K562 (cell line): ENCODE measurements at regions not wholly inside any gene's neighbourhood (a gene's known extent, or its start where the extent isn't known, plus 50 kb on each side); places are given as distances from the start of the nearest gene placed in this dataset.

Experiments used
- ATAC-seq: fragments of 200-7000 bp; cut with Tn5 transposase; 3 replicates; pipeline ENCODE4 v1.9.1; 2020; ENCODE audit warnings: moderate library complexity
- BruUV-seq: library from RNA; stranded (reverse); fragments of 400-500 nt; replicated peaks from 2 replicates; lab custom pipeline; 2021; lab: Mats Ljungman, UMichigan
- CTCF ChIA-PET: fragments of 300-600 bp; formaldehyde crosslinking; extraction: SDS; loops from one replicate; lab custom pipeline; 2021; ENCODE audit warnings: low intra/inter-chr PET ratio; lab: Yijun Ruan, JAX
- POLR2A ChIA-PET: fragments of 300-600, 350-650 bp; sonication (Branson Sonifier 250); formaldehyde crosslinking; extraction: SDS; loops from one replicate; lab custom pipeline; 2021; ENCODE audit warnings: antibody characterized with exemption, inconsistent platforms; lab: Yijun Ruan, JAX
- DNase-seq, 4 experiments: peaks; one replicate each; pipeline versions ENCODE4 v3.0.0 to v3.0.0-alpha.2; 2011 to 2018; ENCODE audit warnings: low spot score in 3 of 4, mixed read lengths in 3 of 4; ENCODE audit errors: extremely low read depth in 1 of 4
- FAIRE-seq: peaks from 2 replicates; lab custom pipeline; 2011; peaks lifted over from hg19 to GRCh38; lab: Jason Lieb, UNC
- H2AFZ ChIP-seq: 2 replicates; pipeline ENCODE4 v1.6.0; 2011; ENCODE audit warnings: low read depth, low read length, control low read depth, inconsistent platforms
- H3K27ac ChIP-seq: fragments of 200-600 bp; 3 replicates; pipeline ENCODE4 v1.8.0; 2011; ENCODE audit warnings: low read depth, mild to moderate bottlenecking, control low read depth, inconsistent platforms, low read length, moderate library complexity, mixed read lengths; ENCODE audit errors: extremely low read depth
- H3K27me3 ChIP-seq, 2 experiments: fragments of 300-600 bp in 1 of 2; 2 replicates in 1 of 2; 3 replicates in 1 of 2; pipeline versions ENCODE4 v1.6.0 to v1.8.0; 2011; ENCODE audit warnings: inconsistent platforms in 2 of 2, low read length in 2 of 2, mild to moderate bottlenecking in 1 of 2, mixed read lengths in 1 of 2, moderate library complexity in 1 of 2; ENCODE audit not compliant: control insufficient read depth in 2 of 2, insufficient read depth in 2 of 2
- H3K36me3 ChIP-seq: fragments of 300-600 bp; 3 replicates; pipeline ENCODE4 v1.8.0; 2011; ENCODE audit warnings: mild to moderate bottlenecking, low read length, inconsistent platforms; ENCODE audit not compliant: control insufficient read depth, insufficient read depth
- H3K4me1 ChIP-seq, 2 experiments: fragments of 200-600 bp in 1 of 2; replicated peaks in 1 of 2; 2 replicates in 1 of 2; 3 replicates in 1 of 2; pipeline versions ENCODE4 v1.5.1 to v1.8.0; 2011; ENCODE audit warnings: inconsistent platforms in 2 of 2, low read length in 2 of 2, mild to moderate bottlenecking in 1 of 2, mixed read lengths in 1 of 2, moderate library complexity in 1 of 2; ENCODE audit not compliant: control insufficient read depth in 2 of 2, insufficient read depth in 2 of 2
- H3K4me2 ChIP-seq: 2 replicates; pipeline ENCODE4 v1.6.1; 2011; ENCODE audit warnings: low read length, control low read depth, inconsistent platforms, mixed read lengths; ENCODE audit not compliant: insufficient read depth
- H3K4me3 ChIP-seq: fragments of 200-600 bp; sonication (generic), shearing (Covaris generic); 2 replicates; pipeline ENCODE4 v1.5.1; 2016; ENCODE audit warnings: control low read depth, inconsistent platforms
- H3K79me2 ChIP-seq: fragments of 200-600 bp; 3 replicates; pipeline ENCODE4 v1.8.0; 2011; ENCODE audit warnings: low read length, inconsistent platforms; ENCODE audit not compliant: control insufficient read depth, insufficient read depth
- H3K9ac ChIP-seq, 2 experiments: 2 replicates each; pipeline versions ENCODE4 v1.6.0 to v1.6.1; 2011; ENCODE audit warnings: low read depth in 2 of 2, low read length in 2 of 2, control low read depth in 1 of 2, inconsistent platforms in 1 of 2, mild to moderate bottlenecking in 1 of 2, mixed read lengths in 1 of 2; ENCODE audit not compliant: insufficient read depth in 1 of 2
- H3K9me1 ChIP-seq: one replicate; pipeline ENCODE4 v1.6.0; 2011; ENCODE audit warnings: inconsistent platforms, mild to moderate bottlenecking, low read length, moderate library complexity; ENCODE audit not compliant: control insufficient read depth, insufficient read depth
- H3K9me3 ChIP-seq: replicated peaks from 2 replicates; pipeline ENCODE4 v1.5.1; 2011; ENCODE audit warnings: low read depth, low read length, inconsistent platforms; ENCODE audit not compliant: control insufficient read depth, insufficient read depth
- H4K20me1 ChIP-seq: replicated peaks from 2 replicates; pipeline ENCODE4 v1.6.1; 2011; ENCODE audit warnings: low read length, inconsistent platforms, mixed read lengths; ENCODE audit not compliant: control insufficient read depth, insufficient read depth
- FOXA3 ChIP-seq, 2 experiments: fragments of 450-650 bp in 1 of 2; sonication (generic) in 1 of 2; formaldehyde crosslinking; IDR thresholded peaks in 1 of 2; conservative IDR thresholded peaks in 1 of 2; 2 replicates each; pipeline versions ENCODE4 v1.4.0 to v1.8.0; 2020 to 2022; ENCODE audit warnings: mild to moderate bottlenecking in 2 of 2, missing genetic modification reagents in 1 of 2
- KDM5B ChIP-seq: fragments of 200-600 bp; sonication (generic); IDR thresholded peaks from 2 replicates; pipeline ENCODE4 v1.6.1; 2012; ENCODE audit warnings: low read depth, mild to moderate bottlenecking, moderate library complexity, low read length, control low read depth, inconsistent platforms; ENCODE audit not compliant: insufficient replicate concordance
- WGBS: fragments of 100-300 bp; shearing (Covaris generic); methylation state at CpG from one replicate; pipeline ENCODE4 v1.1.6; 2016; ENCODE audit warnings: low coverage, mixed read lengths; ENCODE audit not compliant: insufficient coverage; ENCODE audit errors: missing lambda C conversion rate; 5-methylcytosine and 5-hydroxymethylcytosine counted together
- in situ Hi-C: fragments of 300-500 bp; cut with MboI; formaldehyde crosslinking; loops from 4 replicates; pipeline ENCODE4 v1.15.0; 2018; ENCODE audit warnings: inconsistent platforms, mixed read lengths
- intact Hi-C: fragments of 100-400 bp; cut with micrococcal nuclease; formaldehyde crosslinking; loops from 2 replicates; pipeline ENCODE4 v1.14.2; 2022

DNA sequence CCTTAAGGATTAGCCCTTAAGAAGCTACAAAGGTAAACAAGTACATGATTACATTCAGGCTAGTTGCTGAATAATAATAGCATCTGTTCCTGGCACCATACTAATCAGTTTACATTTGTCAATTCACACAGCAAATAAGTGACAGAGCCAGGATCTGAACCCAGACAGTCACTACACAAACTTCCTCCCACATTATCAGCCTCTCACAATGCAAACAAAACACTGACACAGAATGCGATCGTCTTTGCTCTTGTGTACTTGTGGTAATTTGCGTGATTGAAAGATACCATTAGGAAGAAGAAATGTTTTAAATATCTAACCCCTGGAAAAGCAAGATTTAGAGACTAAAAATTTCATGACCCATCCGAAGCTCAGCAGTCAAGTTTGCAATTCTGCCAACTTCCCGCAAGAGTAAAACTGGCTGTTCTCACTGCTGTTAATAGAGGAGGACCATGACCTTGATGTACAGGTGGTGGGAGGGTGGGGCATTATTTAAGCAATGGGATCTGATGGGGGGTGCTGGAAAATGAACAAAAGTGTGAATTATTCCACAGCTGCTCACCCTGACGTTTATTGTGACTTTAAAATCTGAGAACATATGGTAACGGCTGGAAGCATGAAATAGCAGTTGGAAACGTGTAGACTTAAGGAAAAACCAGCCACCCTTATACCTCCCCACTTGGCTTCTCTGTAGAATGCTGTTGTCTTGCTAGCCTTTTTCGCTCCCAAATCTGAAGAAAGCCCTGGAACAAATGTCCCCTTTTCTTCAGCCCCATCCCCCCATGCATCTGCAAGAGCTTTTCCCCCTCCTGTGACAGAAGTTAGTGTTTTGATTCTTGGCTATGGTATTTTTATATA is 95.3 kb upstream of the ARMC2 start:
- Histone ChIP-seq H3K4me3 (no peak overlapping the region), H3K4me2 (no peak overlapping the region), H3K9me1 (peaks cover 4% of the 10 kb centered on the region), H4K20me1 (no peaks in the 10 kb centered on the region), H2AFZ (no peak overlapping the region), H3K9ac (no peak overlapping the region), H3K4me1 (no peaks in the 10 kb centered on the region), H3K27ac (no peak overlapping the region), H3K79me2 (no peaks in the 10 kb centered on the region), H3K9me3 (no peaks in the 10 kb centered on the region), H3K27me3 (peaks cover 22 to 57% of the 10 kb centered on the region in 2 experiments), H3K36me3 (no peaks in the 10 kb centered on the region)
- CTCF ChIA-PET: no interaction called here
- DNase-seq (no peak), ATAC-seq (no peak), FAIRE-seq (no peak)
- TF ChIP-seq FOXA3 (CRISPR knock-in tag; conservative IDR thresholded peaks at IDR 0.05 in 1 of 2, IDR thresholded peaks at IDR 0.05 in 1 of 2) (0 out of 4 replicates have a peak, but pooled peaks of 1 of the 2 experiments have one; percentile 23), KDM5B (no peak)
- no TSS peak for BruUV-seq
- WGBS: 12% methylated on average over 9 of the region's 9 CpGs
- POLR2A ChIA-PET: interaction anchor here (0.7 to 2.1 kb wide), 4 partner anchors 13 to 23 kb away, joined by 3 to 7 read pairs (median 4); no protein-coding TSS in a partner anchor
- in situ Hi-C loops (no loop called here), intact Hi-C loops (no loop called here)
